ENCODE measurements at regions not wholly inside any gene's neighbourhood (a gene's known extent, or its start where the extent isn't known, plus 50 kb on each side); places are given as distances from the start of the nearest gene placed in this dataset.

DNA sequence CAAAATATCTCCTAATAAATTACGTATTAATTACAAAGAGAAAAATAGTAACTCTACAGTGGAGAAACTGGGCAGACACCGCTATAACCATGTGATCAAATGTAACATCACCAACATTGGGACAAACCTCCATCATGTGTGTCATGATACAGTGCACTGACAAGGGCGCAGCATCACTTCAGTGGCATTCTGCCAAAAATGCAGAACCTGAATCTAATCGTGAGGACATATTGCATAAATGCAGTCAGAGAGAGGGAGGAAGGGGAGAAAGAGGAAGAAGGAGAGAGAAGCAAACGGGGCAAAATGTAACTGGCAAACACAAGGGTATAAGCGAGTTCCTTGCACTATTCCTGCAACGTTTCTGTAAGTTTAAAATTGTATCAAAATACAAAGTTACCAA is 74.2 kb upstream of the MARCHF10 start:
- no peak for DNase-seq (ENCODE audit: low read depth in 2 of 2)

DNA sequence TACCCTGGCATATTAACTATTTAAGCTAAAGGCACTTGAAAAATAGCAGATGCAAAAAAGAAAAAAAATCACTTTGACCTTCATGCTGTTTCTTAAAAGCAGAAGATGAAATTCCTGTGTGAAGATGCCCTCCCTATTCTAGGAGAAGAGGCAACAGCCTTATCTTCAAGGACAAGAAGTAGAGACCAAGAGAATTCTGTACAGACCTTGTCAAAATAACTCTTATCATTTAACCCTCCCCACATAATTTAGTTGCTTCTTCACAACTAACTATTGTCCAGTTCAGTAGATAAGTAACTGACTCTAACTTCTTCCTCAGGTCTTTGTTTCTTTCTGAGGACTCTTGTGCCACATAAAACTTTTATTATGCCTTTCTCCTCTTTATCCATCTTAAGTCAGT is 72.0 kb upstream of the MARCHF10 start:
- no peak for DNase-seq (ENCODE audit: low read depth in 2 of 2)

DNA sequence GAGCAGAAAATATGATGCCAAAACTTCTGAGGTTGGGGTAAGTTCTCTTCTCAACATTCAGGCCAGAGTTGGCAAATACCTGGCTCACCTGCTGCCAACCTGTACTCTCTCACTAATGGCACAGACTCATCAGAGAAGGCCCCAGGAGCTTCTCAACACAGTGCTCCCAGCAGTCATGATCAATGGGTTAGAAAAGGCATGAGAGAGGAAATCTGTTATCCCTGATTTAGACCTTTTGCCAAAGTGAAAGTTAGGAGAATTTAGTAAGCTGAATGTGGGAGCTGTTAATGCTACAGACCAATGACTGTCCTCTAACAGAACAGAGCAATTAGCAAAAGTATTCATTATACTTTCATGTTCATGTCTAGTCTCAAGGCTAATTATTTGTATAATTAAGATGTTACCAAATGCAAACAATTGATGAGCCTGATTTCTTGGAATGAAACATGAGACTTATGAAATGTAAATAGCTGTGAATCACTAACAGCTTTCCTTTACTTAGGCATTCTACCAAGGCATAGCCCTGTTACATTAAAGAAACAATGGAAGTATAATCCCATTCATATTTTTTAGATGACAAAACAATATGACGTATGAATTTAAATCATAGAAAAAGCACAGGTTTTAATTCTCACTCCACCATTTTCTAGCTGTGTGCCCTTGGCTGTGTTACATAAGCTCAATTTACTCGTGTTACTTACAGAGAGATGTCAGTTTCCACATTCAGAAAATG is 68.7 kb upstream of the MARCHF10 start:
- DNase-seq (ENCODE audit: low read depth in 2 of 2), result no peak

DNA sequence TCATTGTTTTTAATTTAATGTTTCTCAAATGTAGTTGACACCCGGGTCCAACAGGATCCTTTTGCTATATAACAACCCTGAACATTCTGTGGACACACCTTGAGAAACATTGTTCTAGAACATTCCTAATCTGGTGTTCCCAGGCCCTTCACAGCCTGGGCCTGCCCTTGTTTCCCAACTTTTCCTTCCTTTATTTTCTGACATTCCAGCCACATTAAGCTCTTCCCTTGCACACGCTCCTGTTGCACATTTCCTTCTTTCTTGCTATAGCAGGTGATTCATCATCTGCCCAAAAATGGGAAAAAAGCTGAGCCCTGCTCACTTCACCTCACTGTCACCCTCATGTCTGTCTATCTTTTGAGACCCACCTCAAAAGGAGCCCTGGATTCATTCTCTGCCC is 67.9 kb upstream of the MARCHF10 start:
- no peak for DNase-seq (ENCODE audit: low read depth in 2 of 2)

DNA sequence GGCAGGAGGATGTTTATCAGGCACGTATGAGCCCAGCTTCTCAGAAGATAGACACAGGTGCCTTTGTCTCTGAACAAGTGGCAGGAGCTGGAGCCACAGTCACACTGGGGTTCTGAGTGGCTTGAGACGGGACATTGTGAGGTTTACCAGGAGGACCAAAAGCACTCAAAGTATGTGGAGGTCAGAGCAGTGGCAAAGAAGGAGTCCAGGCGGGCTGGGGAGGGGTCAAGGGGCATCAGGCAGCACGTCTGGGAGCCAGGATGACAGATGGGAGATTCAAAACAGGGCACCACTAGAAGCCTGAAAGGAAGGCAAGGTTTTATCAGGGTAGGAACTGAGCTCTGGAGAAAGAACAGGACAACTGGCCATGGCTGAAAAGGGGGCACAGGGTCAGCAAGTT is 67.2 kb upstream of the MARCHF10 start:
- no peak for DNase-seq (ENCODE audit: low read depth in 2 of 2)

DNA sequence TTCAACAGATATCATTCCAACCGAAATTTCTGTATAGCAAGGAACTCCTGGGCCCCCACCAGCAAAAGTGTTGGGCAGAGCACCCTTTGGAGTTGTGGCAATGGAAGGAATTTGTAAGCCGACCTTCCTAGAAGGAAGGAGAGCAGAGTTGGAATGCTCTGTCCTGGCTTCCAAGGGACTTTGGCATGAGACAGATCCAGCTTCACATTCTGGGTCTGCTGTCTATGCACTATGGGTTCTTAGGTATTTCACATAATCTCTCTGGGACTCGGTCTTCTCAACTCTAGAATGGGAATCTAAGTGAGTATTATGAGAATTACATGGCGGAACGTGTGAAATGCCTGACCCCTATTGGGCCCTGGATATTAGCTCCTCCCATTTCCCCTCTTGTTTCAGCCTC is 63.2 kb upstream of the MARCHF10 start:
- DNase-seq (ENCODE audit: low read depth in 2 of 2), result no peak

DNA sequence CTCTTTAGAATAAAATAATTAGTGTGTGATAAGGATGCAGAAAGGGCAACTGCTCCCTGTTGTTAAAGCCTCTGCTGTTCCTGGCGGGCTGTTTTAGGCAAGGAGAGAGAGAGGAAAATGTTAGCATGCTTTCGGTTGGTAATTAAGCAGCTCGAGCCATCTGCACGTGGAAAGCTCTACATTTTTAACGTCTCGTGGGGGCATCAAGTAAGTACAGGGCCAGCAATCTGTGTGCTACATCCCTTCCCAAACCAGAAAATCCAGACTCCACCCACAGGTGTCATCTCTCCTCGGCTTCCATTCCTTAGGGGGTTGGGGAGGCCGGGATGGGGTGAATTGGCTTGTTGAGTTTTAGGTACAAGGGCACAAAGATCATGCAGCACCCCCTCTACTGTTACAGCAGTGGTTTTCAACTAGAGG is 62.4 kb upstream of the MARCHF10 start:
- DNase-seq (ENCODE audit: low read depth in 2 of 2), result no peak

DNA sequence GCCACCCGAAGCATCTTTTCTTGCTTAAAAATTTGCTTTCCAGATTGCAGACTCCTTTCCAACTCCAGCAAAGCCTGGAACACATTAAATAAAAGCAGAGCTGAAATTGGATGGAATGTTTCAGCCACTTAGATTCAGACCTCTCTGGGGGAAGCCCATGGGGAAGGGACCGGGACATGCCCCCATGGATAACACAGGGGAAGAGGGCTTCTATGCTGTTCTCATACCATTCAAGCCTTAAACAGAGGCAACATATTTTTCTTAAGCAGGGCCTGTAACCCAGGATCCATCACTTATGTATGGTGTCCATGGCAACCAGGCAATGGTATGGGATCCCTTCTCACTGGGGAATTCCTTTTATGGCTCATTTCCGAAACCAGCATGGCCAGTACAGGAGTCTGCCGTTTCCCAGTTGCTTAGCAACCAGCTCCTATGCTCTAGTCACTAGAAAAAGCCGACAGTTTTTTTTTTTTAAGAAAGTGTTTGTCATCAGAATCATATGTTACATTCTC is 62.0 kb upstream of the MARCHF10 start:
- DNase-seq (ENCODE audit: low read depth in 2 of 2), result no peak

DNA sequence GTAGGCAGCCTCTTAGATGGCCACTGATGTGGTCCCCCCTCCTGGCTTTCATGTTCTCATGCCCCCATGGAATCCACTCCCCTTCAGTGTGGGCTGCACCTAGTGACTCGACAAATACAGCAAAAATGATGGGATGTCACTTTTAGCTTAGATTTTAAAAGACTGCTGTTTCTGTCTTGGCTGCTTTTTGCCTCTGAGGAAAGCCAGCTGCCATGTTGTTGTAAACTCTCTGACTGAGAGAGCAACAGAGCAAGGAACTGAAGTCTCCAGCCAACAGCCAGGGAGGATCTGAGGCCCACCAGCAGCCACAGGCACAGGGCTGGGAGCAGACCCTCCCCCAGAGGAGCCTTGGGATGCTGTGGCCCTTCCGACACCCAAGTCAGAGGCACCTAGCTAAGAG is 60.6 kb upstream of the MARCHF10 start:
- DNase-seq (ENCODE audit: low read depth in 2 of 2), result no peak

DNA sequence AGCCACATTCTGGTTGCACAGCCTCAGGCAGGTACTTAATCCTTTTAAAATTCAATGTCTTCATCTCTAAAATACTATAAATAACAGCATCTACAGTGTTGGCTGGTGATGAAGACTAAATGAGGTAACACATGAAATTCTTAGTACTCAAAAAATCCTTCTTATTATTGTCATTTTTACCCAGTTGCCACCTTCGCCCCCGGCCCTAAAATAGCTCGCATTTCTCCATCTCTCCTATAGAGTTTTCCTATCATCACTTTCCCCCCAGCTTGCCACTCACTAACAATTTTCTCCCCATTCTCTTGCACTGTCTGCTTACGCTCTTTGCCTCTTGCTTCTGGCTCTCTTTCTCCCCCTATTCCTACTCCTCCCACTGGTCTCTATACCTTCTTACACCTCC is 59.9 kb upstream of the MARCHF10 start:
- DNase-seq (ENCODE audit: low read depth in 2 of 2), result no peak

DNA sequence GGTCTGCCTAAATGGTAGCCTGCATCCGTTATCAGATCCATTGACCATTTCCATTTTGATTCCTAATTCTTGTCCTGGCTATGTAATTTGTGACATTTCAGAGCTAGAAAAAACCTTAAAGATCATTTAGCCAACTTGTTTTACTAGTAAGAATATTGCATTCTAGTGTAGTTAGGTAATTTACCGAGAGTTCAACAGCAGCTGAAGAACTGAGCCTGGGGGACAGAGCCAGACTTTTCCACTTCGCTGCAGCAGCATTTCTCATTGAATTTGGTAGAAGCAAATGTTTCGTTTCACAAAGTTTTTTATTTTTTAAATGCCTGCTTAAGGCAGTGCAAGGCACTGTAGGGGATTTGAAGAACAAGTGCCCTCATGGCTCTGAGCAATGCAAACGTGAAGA is 59.2 kb upstream of the MARCHF10 start:
- DNase-seq (ENCODE audit: low read depth in 2 of 2), result no peak

DNA sequence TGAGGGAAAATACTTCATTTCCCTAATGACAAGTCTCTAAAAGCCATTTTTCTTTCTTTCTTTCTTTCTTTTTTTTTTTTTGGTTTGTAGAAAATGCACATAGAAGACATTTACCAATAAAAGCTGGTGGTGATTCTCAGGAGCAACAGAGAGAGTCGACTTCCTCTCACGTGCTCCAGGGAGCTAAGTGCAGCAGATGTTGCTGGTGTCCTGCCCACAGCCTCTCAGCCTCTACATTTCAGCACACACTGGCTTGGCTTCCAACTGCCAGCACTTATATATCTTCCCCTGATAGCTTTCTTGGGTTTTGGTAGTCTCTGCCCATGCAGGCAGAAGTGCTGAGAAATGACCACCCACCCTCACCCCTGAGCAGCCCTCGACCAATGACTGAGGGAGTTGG is 58.4 kb upstream of the MARCHF10 start:
- no peak for DNase-seq (ENCODE audit: low read depth in 2 of 2)

DNA sequence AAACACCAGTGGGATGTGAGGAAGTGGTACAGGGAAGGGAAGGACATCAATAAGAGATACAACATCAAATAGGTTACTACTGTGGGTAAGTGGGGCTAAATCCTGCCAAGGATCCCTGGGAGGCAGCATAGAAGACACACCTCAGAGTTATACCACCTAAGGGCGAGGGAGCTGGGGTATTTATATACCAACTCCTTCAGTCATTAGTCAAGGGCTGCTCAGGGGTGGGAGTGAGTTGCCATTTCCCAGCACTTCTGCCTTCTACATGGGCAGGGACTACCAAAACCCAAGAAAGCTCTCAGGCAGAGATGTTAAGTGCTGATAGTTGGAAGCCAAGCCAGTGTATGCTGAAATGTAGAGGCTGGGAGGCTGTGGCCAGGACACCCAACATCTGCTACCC is 57.5 kb upstream of the MARCHF10 start:
- no peak for DNase-seq (ENCODE audit: low read depth in 2 of 2)

DNA sequence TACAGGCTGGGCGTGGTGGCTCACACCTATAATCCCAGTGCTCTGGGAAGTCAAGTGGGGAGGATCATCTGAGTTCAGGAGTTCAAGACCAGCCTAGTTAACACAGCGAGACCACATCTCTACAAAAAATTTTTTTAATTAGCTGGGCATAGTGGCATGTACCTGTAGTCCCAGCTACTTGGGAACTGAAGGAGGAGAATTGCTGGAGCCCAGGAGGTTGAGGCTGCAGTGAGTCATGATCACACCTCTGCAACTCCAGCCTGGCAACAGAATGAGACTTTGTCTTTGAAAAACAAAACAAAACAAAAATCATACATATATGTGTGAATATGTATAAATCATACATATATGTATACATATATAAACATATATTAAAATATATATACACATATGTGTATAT is 54.1 kb upstream of the MARCHF10 start:
- DNase-seq (ENCODE audit: low read depth in 2 of 2), result no peak

DNA sequence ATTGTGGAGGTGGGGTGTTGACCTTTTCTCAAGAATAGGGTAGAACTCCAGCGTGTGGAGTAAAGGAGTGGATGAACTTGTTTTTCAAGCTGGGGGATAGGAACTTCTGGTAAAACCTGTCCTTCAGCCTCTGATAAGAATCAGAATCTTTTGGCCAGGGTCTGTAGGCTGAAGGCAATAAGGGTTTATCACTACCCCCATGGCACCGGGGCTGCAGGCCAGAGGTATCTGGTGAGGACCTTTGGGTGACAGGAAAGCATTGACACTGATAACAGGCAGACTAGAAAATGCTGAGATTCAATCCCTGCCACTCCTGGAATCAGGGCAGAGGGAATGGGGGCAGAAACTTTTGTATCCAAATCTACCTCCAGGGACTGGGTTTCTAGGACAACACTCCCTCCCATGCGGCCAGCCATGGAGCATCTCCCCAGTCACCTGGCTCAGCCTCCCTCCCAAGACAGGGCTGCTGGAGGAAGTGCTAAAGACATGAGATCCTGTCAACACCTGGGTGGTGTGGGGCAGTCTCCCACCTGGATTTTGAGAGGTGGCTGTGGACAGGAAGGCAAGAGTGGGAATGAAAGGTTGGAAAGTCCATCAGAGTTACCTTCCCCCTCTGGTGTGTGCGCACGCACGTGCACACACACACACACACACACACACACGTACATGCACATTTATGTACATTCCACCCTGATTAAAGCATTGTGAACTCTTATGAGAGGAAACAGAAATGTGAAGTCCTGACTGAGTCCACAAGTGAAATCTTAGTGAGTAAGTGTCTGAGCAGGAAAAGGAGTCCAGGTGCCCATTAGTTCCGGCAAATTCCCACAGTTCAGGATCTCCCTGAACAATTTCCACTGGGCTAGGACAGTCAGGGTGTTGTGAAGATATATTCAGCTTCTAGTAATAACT is 53.1 kb upstream of the MARCHF10 start:
- DNase-seq (ENCODE audit: low read depth in 2 of 2), result no peak

DNA sequence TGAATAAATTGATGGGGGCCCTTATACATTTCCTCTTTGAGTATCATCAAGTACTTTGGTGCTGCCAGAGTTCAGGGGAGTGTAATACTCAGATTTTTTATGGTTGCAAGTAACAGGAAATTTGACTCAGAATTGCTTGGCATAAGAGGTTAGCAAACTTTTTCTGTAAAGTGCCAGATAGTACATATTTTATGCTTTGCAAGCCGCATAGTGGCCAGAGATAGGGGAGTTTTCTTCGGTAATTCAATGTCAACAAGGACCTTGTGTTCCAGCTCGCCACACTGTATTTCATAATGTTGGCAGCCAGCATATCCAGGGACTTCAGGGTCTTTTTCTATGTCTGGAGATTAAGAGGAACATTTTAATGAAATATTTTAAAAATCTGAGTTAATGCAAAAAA is 51.0 kb upstream of the MARCHF10 start:
- DNase-seq (ENCODE audit: low read depth in 2 of 2), result no peak
